Thyroid gland (tissue), 4 donors: ENCODE measurements at regions not wholly inside any gene's neighbourhood (a gene's known extent, or its start where the extent isn't known, plus 50 kb on each side); places are given as distances from the start of the nearest gene placed in this dataset.

Source experiments
- DNase-seq, 2 donors: peaks; one replicate each; pipeline ENCODE4 v3.0.0-alpha.2; 2019
- H3K27ac ChIP-seq, 3 donors: fragments of 200-600 bp; sonication (generic); 1 replicate in 2 of 3; 2 replicates in 1 of 3; pipeline ENCODE4 v1.5.1; 2016 to 2019; ENCODE audit warnings: mild to moderate bottlenecking in 1 of 3, moderate library complexity in 1 of 3
- H3K27me3 ChIP-seq: fragments of 200-600 bp; sonication (generic); one replicate; pipeline ENCODE4 v1.5.1; 2019
- H3K36me3 ChIP-seq, 2 donors: fragments of 200-600 bp; sonication (generic); one replicate each; pipeline ENCODE4 v1.5.1; 2016 to 2019
- H3K4me1 ChIP-seq, 2 donors: fragments of 200-600 bp; sonication (generic); one replicate each; pipeline ENCODE4 v1.5.1; 2017 to 2019
- H3K4me3 ChIP-seq, 3 donors: fragments of 200-600 bp; sonication (generic); replicated peaks in 1 of 3; 1 replicate in 2 of 3; 2 replicates in 1 of 3; pipeline ENCODE4 v1.5.1; 2016; ENCODE audit warnings: mild to moderate bottlenecking in 1 of 3
- H3K9me3 ChIP-seq: fragments of 200-600 bp; sonication (generic); one replicate; pipeline ENCODE4 v1.5.1; 2017
- POLR2A ChIP-seq, 2 donors: fragments of 450-650 bp; IDR thresholded peaks; one replicate each; pipeline ENCODE4 v1.6.1; 2017; ENCODE audit warnings: antibody characterized with exemption in 2 of 2, mild to moderate bottlenecking in 2 of 2, moderate library complexity in 1 of 2
- WGBS, 2 donors: methylation state at CpG; one replicate each; pipeline ENCODE4 v1.1.5; 2017; 5-methylcytosine and 5-hydroxymethylcytosine counted together
- intact Hi-C: fragments of 100-400 bp; cut with DNase I; formaldehyde crosslinking; loops from one replicate; pipeline ENCODE4 v1.15.1; 2023
- TF ChIP-seq, protein P1 (sequence below), 6 experiments: fragments of 200-600 bp in 3 of 6; fragments of 450-650 bp in 3 of 6; sonication (generic) in 3 of 6; IDR thresholded peaks; one replicate each; pipeline ENCODE4 v1.5.1; 2016 to 2019; ENCODE audit warnings: antibody characterized with exemption in 6 of 6, mild to moderate bottlenecking in 2 of 6, inconsistent platforms in 1 of 6, moderate library complexity in 1 of 6

DNA sequence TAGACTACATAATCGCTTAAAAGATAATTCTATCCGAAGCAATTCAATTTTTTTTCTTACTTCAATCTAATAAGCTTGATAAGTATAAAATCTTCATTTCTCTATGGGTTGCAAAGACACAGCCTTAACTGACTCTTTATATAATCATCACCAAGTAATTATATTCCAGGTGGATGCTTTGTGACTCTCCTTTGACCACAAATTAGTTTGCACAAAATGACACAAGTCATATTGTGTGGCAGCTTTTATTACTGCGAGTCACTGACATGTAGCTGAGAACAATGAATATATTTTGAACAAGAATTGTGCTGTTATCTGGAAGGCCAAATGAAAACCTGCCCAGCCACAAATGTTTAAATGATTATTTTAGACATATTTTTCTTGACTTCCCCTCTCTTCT is 1727.8 kb downstream of the ARAP2 start:
- intact Hi-C loops = no loop called here
- Histone ChIP-seq H3K4me3 (no peak overlapping the region), H3K27ac (no peak overlapping the region), H3K36me3 (no peaks in the 10 kb centered on the region), H3K4me1 (no peaks in the 10 kb centered on the region), H3K9me3 (no peaks in the 10 kb centered on the region), H3K27me3 (no peaks in the 10 kb centered on the region)
- TF ChIP-seq, protein P1, sequence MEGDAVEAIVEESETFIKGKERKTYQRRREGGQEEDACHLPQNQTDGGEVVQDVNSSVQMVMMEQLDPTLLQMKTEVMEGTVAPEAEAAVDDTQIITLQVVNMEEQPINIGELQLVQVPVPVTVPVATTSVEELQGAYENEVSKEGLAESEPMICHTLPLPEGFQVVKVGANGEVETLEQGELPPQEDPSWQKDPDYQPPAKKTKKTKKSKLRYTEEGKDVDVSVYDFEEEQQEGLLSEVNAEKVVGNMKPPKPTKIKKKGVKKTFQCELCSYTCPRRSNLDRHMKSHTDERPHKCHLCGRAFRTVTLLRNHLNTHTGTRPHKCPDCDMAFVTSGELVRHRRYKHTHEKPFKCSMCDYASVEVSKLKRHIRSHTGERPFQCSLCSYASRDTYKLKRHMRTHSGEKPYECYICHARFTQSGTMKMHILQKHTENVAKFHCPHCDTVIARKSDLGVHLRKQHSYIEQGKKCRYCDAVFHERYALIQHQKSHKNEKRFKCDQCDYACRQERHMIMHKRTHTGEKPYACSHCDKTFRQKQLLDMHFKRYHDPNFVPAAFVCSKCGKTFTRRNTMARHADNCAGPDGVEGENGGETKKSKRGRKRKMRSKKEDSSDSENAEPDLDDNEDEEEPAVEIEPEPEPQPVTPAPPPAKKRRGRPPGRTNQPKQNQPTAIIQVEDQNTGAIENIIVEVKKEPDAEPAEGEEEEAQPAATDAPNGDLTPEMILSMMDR (IDR thresholded peaks at IDR 0.05) = no peak
- no peak for TF ChIP-seq POLR2A (IDR thresholded peaks at IDR 0.05)
- DNase-seq = no peak
- 94% methylated on average over 3 of the region's 3 CpGs for WGBS, 2 donors

DNA sequence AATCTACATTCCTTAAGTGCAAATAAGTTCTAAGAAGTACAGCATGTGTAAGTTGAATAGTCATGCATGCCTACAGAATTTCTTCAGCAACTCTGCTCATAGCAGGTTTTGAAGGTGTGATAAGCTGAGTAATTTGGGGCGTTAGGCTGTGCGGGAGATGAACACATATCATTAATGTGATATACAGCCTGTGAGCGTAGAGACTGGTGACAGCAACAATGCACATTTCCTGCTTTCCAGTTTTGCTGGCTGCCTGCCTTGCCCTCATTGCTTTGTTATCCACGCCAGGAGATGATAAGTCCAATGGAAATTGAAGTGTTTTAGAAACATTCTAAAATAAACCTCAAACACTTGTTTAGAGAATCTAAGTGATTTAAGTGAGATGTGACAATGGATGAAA is 1709.4 kb downstream of the ARAP2 start:
- H3K36me3 ChIP-seq = no peaks in the 10 kb centered on the region
- no peaks in the 10 kb centered on the region for H3K9me3 ChIP-seq
- no peak for DNase-seq
- TF ChIP-seq, protein P1 (IDR thresholded peaks at IDR 0.05) = no peak
- TF ChIP-seq POLR2A (IDR thresholded peaks at IDR 0.05) = no peak
- intact Hi-C loops = no loop called here
- no peak overlapping the region for H3K4me3 ChIP-seq
- no peaks in the 10 kb centered on the region for H3K4me1 ChIP-seq
- H3K27ac ChIP-seq = no peak overlapping the region
- H3K27me3 ChIP-seq = no peaks in the 10 kb centered on the region
- 59 to 74% methylated on average over 4 of the region's 4 CpGs for WGBS, 2 donors

DNA sequence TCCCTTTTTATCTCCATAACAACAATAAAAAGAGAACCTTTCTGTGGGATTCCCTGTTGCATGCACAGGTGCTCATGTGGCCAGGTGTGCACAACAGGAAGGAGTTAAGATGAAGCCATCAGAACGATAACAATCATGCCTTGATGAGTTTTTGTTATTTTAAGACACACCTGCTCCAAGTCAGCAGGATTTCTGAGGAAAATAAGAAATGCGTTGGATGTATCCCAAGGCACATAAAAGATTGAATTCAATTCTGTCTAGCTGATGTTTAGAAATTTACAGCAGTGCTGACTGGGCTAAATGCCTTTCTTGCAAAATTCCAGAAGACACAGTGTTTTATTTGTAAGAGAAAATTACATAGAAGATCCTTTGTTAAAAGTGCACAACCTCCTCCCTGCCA is 1678.2 kb downstream of the ARAP2 start:
- intact Hi-C loops = no loop called here
- TF ChIP-seq, protein P1 (IDR thresholded peaks at IDR 0.05) = no peak
- no peak for TF ChIP-seq POLR2A (IDR thresholded peaks at IDR 0.05)
- no peaks in the 10 kb centered on the region for H3K27me3 ChIP-seq
- H3K9me3 ChIP-seq = no peaks in the 10 kb centered on the region
- H3K4me1 ChIP-seq = no peaks in the 10 kb centered on the region
- WGBS, 2 donors = 35 to 47% methylated on average over 2 of the region's 2 CpGs
- H3K27ac ChIP-seq = no peak overlapping the region
- H3K36me3 ChIP-seq = no peaks in the 10 kb centered on the region
- DNase-seq = no peak
- H3K4me3 ChIP-seq = no peak overlapping the region

DNA sequence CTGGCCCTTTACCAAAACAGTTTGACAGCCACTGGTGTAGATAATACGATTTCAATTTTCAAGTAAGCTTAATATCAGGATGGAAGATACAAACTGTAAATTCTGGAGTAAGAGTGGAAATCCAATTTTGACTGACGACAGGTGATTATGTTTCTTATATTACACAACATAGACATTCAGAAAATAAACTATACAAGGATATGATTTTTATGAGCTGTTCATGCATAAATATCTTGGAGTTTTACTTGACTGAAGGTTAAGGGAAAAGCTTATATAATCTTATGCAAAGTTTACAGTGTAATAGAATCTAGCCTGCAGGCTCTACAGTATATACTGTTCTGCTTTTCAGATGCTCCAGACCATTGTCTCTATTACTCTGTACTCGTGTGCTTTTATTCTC is 1672.3 kb downstream of the ARAP2 start:
- intact Hi-C loops = no loop called here
- Histone ChIP-seq H3K27me3 (no peaks in the 10 kb centered on the region), H3K4me3 (no peak overlapping the region), H3K36me3 (no peaks in the 10 kb centered on the region), H3K4me1 (no peaks in the 10 kb centered on the region), H3K9me3 (no peaks in the 10 kb centered on the region), H3K27ac (no peak overlapping the region)
- TF ChIP-seq POLR2A (IDR thresholded peaks at IDR 0.05) = no peak
- TF ChIP-seq, protein P1 (IDR thresholded peaks at IDR 0.05) = no peak
- WGBS, 2 donors = 80 to 86% methylated on average over 3 of the region's 3 CpGs
- DNase-seq = no peak

DNA sequence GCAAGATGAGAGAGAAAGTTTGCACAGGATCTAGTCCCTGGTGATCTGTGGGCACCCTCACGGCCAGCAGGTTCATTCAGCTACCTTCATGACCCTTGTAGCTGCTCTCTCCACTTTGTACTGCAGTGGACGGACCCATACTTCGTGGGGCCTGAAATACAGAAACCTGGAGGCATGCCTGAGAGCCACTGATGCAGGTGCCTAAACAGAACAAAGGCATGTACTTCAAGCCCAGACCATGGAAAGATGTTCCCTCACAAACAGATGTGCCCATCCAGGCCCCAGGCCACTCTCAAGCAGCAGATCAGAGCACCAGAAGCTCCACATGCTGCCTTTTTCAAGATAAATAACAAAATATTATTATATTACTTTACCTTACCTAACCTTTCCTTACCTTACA is 1629.0 kb downstream of the ARAP2 start:
- H3K27ac ChIP-seq = no peak overlapping the region
- no peak for DNase-seq
- 83 to 89% methylated on average over 3 of the region's 3 CpGs for WGBS, 2 donors

More for the DNA sequence above, 1629.0 kb downstream of the ARAP2 start:
- TF ChIP-seq, protein P1 (IDR thresholded peaks at IDR 0.05) = no peak
- TF ChIP-seq POLR2A (IDR thresholded peaks at IDR 0.05) = no peak
- H3K36me3 ChIP-seq = no peaks in the 10 kb centered on the region
- no peaks in the 10 kb centered on the region for H3K4me1 ChIP-seq
- no peaks in the 10 kb centered on the region for H3K27me3 ChIP-seq
- intact Hi-C loops = no loop called here
- no peak overlapping the region for H3K4me3 ChIP-seq
- H3K9me3 ChIP-seq = no peaks in the 10 kb centered on the region
